GM21360 (cell line): ENCODE measurements at regions not wholly inside any gene's neighbourhood (a gene's known extent, or its start where the extent isn't known, plus 50 kb on each side); places are given as distances from the start of the nearest gene placed in this dataset.
"Not testable (repeated sequence)": the region's sequence is repeated elsewhere in the genome, so short reads cannot be mapped to it uniquely, and the experiment has no call there.

Experiments
- ATAC-seq: cut with Tn5 transposase; IDR thresholded peaks from one replicate; pipeline ENCODE4 v1.9.1; 2021; ENCODE audit warnings: mild to moderate bottlenecking, moderate library complexity; ENCODE audit not compliant: unreplicated experiment

GRCh38 chrX:44785652-44786051 lies 58.2 kb upstream of the DUSP21 start:
- ATAC-seq, result no peak

GRCh38 chrX:44784241-44784640 lies 59.6 kb upstream of the DUSP21 start:
- no peak for ATAC-seq

- ATAC-seq, result no peak
These were observed 65.6 kb upstream of the DUSP21 start for GRCh38 chrX:44778254-44778653.

GRCh38 chrX:44775726-44776125 lies 68.1 kb upstream of the DUSP21 start:
- no peak for ATAC-seq

- ATAC-seq, result not testable (repeated sequence)
These were observed 69.8 kb upstream of the DUSP21 start for GRCh38 chrX:44774066-44774465.

GRCh38 chrX:44770121-44770520 lies 73.7 kb upstream of the DUSP21 start:
- ATAC-seq, result no peak

- no peak for ATAC-seq
These were observed 76.5 kb upstream of the DUSP21 start for GRCh38 chrX:44767308-44767707.

- ATAC-seq, result no peak
These were observed 78.3 kb upstream of the DUSP21 start for GRCh38 chrX:44765556-44765955.

- ATAC-seq, result no peak
These were observed 95.9 kb upstream of the DUSP21 start for GRCh38 chrX:44747969-44748368.

- no peak for ATAC-seq
These were observed 96.5 kb upstream of the DUSP21 start for GRCh38 chrX:44747317-44747716.

GRCh38 chrX:44744799-44745198 lies 99.0 kb upstream of the DUSP21 start:
- ATAC-seq, result no peak

- ATAC-seq, result no peak
These were observed 101.2 kb upstream of the DUSP21 start for GRCh38 chrX:44742480-44743155.

GRCh38 chrX:44741859-44742258 lies 102.0 kb upstream of the DUSP21 start:
- ATAC-seq, result not testable (repeated sequence)

- ATAC-seq, result not testable (repeated sequence)
These were observed 102.4 kb upstream of the DUSP21 start for GRCh38 chrX:44741458-44741857.

GRCh38 chrX:44735498-44735897 lies 108.3 kb upstream of the DUSP21 start:
- ATAC-seq, result no peak

GRCh38 chrX:44733931-44734330 lies 109.9 kb upstream of the DUSP21 start:
- no peak for ATAC-seq

GRCh38 chrX:44731160-44731559 lies 112.7 kb upstream of the DUSP21 start:
- ATAC-seq, result no peak

- no peak for ATAC-seq
These were observed 120.4 kb upstream of the DUSP21 start for GRCh38 chrX:44723426-44723825.

GRCh38 chrX:44708470-44708869 lies 135.4 kb upstream of the DUSP21 start:
- ATAC-seq, result no peak

GRCh38 chrX:44705817-44706551 lies 137.8 kb upstream of the DUSP21 start:
- ATAC-seq, result no peak

GRCh38 chrX:44698357-44698756 lies 145.5 kb upstream of the DUSP21 start:
- no peak for ATAC-seq

GRCh38 chrX:44693255-44693654 lies 150.6 kb upstream of the DUSP21 start:
- ATAC-seq, result no peak

- ATAC-seq, result no peak
These were observed 147.5 kb upstream of the FUNDC1 start for GRCh38 chrX:44690129-44690528.
